GM12878 (cell line): ENCODE measurements at regions not wholly inside any gene's neighbourhood (a gene's known extent, or its start where the extent isn't known, plus 50 kb on each side); places are given as distances from the start of the nearest gene placed in this dataset.

Experiments
- ATAC-seq: fragments of 200-7000 bp; cut with Tn5 transposase; 3 replicates; pipeline ENCODE4 v1.9.1; 2020; ENCODE audit warnings: mild to moderate bottlenecking, moderate library complexity
- BruUV-seq: library from RNA; stranded (reverse); fragments of 400-500 nt; replicated peaks from 2 replicates; lab custom pipeline; 2021; lab: Mats Ljungman, UMichigan
- CTCF ChIA-PET: fragments of 300-600 bp; sonication (Branson Sonifier 250); formaldehyde crosslinking; extraction: SDS; loops from one replicate; lab custom pipeline; 2021; ENCODE audit warnings: inconsistent platforms; lab: Yijun Ruan, JAX
- POLR2A ChIA-PET: fragments of 350-600 bp; formaldehyde crosslinking; extraction: SDS; loops from one replicate; lab custom pipeline; 2021; ENCODE audit warnings: inconsistent platforms; lab: Charles Lee
- RAD21 ChIA-PET: fragments of 300-600 bp; sonication (Branson Sonifier 250); formaldehyde crosslinking; loops from one replicate; lab custom pipeline; 2023; ENCODE audit warnings: antibody characterized with exemption; ENCODE audit not compliant: unreplicated experiment; lab: Charles Lee
- SMC1A ChIA-PET: fragments of 300-600 bp; sonication (Branson Sonifier 250); formaldehyde crosslinking; loops from one replicate; lab custom pipeline; 2023; ENCODE audit not compliant: unreplicated experiment, uncharacterized antibody; lab: Charles Lee
- DNase-seq: peaks from one replicate; pipeline ENCODE4 v3.0.0-alpha.2; 2011; ENCODE audit warnings: low read depth, low spot score
- FAIRE-seq: peaks from 3 replicates; lab custom pipeline; 2011; peaks lifted over from hg19 to GRCh38; lab: Jason Lieb, UNC
- H2AFZ ChIP-seq: 2 replicates; pipeline ENCODE4 v1.6.0; 2011; ENCODE audit warnings: low read depth, low read length, control low read depth; ENCODE audit not compliant: control insufficient read depth
- H3K27ac ChIP-seq: 2 replicates; pipeline ENCODE4 v1.5.1; 2011; ENCODE audit warnings: control low read depth; ENCODE audit not compliant: control insufficient read depth, insufficient read depth
- H3K27me3 ChIP-seq, 2 experiments: replicated peaks in 1 of 2; 2 replicates each; pipeline versions ENCODE4 v1.6.0 to v1.6.1; 2011; ENCODE audit warnings: low read length in 1 of 2; ENCODE audit not compliant: control insufficient read depth in 2 of 2, insufficient read depth in 2 of 2
- H3K36me3 ChIP-seq, 2 experiments: 2 replicates each; pipeline ENCODE4 v1.5.1; 2011; ENCODE audit warnings: low read length in 1 of 2; ENCODE audit not compliant: control insufficient read depth in 2 of 2, insufficient read depth in 2 of 2
- H3K4me1 ChIP-seq: 2 replicates; pipeline ENCODE4 v1.6.1; 2011; ENCODE audit warnings: mild to moderate bottlenecking, low read length, moderate library complexity, mixed read lengths; ENCODE audit not compliant: control insufficient read depth, insufficient read depth
- H3K4me2 ChIP-seq: 2 replicates; pipeline ENCODE4 v1.6.0; 2011; ENCODE audit warnings: control low read depth; ENCODE audit not compliant: control insufficient read depth, insufficient read depth
- H3K4me3 ChIP-seq: fragments of 200-600 bp; sonication (generic); 2 replicates; pipeline ENCODE4 v1.5.1; 2016
- H3K79me2 ChIP-seq: 2 replicates; pipeline ENCODE4 v1.6.0; 2011; ENCODE audit warnings: low read length; ENCODE audit not compliant: control insufficient read depth, insufficient read depth
- H3K9ac ChIP-seq: 2 replicates; pipeline ENCODE4 v1.8.0; 2011; ENCODE audit warnings: low read length, control low read depth, mixed read lengths; ENCODE audit not compliant: control insufficient read depth, insufficient read depth
- H3K9me3 ChIP-seq: replicated peaks from 3 replicates; pipeline ENCODE4 v1.5.1; 2011; ENCODE audit warnings: mild to moderate bottlenecking, low read length; ENCODE audit not compliant: control insufficient read depth, insufficient read depth
- H4K20me1 ChIP-seq: 2 replicates; pipeline ENCODE4 v1.6.0; 2011; ENCODE audit not compliant: control insufficient read depth, insufficient read depth
- ASH2L ChIP-seq: fragments of 300-600, 200-600 bp; sonication (generic); IDR thresholded peaks from 2 replicates; pipeline ENCODE4 v1.6.1; 2017; ENCODE audit warnings: low read depth, mild to moderate bottlenecking, borderline replicate concordance
- ATF2 ChIP-seq: IDR thresholded peaks from 2 replicates; pipeline ENCODE4 v1.6.1; 2012; ENCODE audit warnings: low read length, inconsistent platforms
- GABPA ChIP-seq: IDR thresholded peaks from 2 replicates; pipeline ENCODE4 v1.6.1; 2014; ENCODE audit warnings: antibody characterized with exemption, low read depth, mild to moderate bottlenecking, inconsistent platforms
- HDAC2 ChIP-seq: fragments of 200-600 bp; sonication (generic); IDR thresholded peaks from 2 replicates; pipeline ENCODE4 v1.6.1; 2017
- KAT2A ChIP-seq: conservative IDR thresholded peaks from 2 replicates; pipeline ENCODE4 v1.6.1; 2011; ENCODE audit warnings: low read depth, low read length; ENCODE audit not compliant: control insufficient read depth
- MEF2A ChIP-seq: IDR thresholded peaks from 2 replicates; pipeline ENCODE4 v1.6.1; 2011; ENCODE audit warnings: low read depth, mild to moderate bottlenecking, low read length, moderate library complexity; ENCODE audit not compliant: insufficient read depth
- TAF1 ChIP-seq: IDR thresholded peaks from 2 replicates; pipeline ENCODE4 v1.6.1; 2011; ENCODE audit warnings: mild to moderate bottlenecking, low read depth, low read length, borderline replicate concordance
- TCF7 ChIP-seq: IDR thresholded peaks from 2 replicates; pipeline ENCODE4 v1.6.1; 2014; ENCODE audit warnings: antibody characterized with exemption, borderline replicate concordance
- ZBED1 ChIP-seq: IDR thresholded peaks from 2 replicates; pipeline ENCODE4 v1.6.1; 2016; ENCODE audit warnings: borderline replicate concordance
- ZNF274 ChIP-seq: IDR thresholded peaks from one replicate; pipeline ENCODE4 v1.8.0; 2011; ENCODE audit not compliant: insufficient read length, insufficient read depth
- ZNF592 ChIP-seq: fragments of 450-650 bp; IDR thresholded peaks from 2 replicates; pipeline ENCODE4 v1.6.1; 2017; ENCODE audit warnings: mild to moderate bottlenecking, moderate library complexity
- WGBS: methylation state at CpG from one replicate; pipeline ENCODE4 v1.1.6; 2016; ENCODE audit warnings: low lambda C conversion rate; ENCODE audit not compliant: insufficient replicate concordance, insufficient coverage; ENCODE audit errors: missing lambda C conversion rate; 5-methylcytosine and 5-hydroxymethylcytosine counted together
- in situ Hi-C: fragments of 300-500 bp; cut with MboI; formaldehyde crosslinking; loops from 9 replicates; pipeline ENCODE4 v1.14.3; 2018; ENCODE audit warnings: mixed read lengths
- intact Hi-C: fragments of 100-400 bp; cut with micrococcal nuclease; formaldehyde crosslinking; loops from one replicate; pipeline ENCODE4 v1.14.2; 2022; ENCODE audit not compliant: unreplicated experiment
- TF ChIP-seq, protein P1 (sequence below): fragments of 450-650 bp; IDR thresholded peaks from 2 replicates; pipeline ENCODE4 v1.6.1; 2017; ENCODE audit warnings: mild to moderate bottlenecking
- TF ChIP-seq, protein P2 (sequence below): fragments of 450-650 bp; IDR thresholded peaks from 2 replicates; pipeline ENCODE4 v1.6.1; 2017; ENCODE audit warnings: antibody characterized with exemption, mild to moderate bottlenecking, moderate library complexity

DNA sequence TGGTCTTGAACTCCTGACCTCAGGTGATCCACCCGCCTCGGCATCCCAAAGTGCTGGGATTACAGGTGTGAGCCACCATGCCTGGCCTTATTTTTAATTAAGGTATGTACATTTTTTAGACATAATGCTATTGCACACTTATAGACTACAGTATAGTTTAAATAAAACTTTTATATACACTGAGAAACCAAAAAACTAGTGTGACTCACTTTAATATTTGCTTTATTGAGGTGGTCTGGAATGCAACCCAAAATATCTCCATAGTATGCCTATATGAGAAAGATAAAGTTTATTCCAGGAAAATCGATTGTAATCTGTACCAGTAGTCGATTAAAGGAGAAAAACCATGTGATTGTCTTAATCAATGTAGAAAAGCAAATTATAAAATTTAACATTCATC lies 85.5 kb upstream of the ERRFI1 start:
- no peak for FAIRE-seq
- no TSS peak for BruUV-seq

More for the DNA sequence above, 85.5 kb upstream of the ERRFI1 start:
- no peaks in the 10 kb centered on the region for H3K27me3 ChIP-seq
- ChIA-PET POLR2A (no interaction called here), RAD21 (no interaction called here), CTCF (no interaction called here), SMC1A (no interaction called here)
- H3K4me1 ChIP-seq: no peaks in the 10 kb centered on the region
- no peak overlapping the region for H3K4me3 ChIP-seq
- H3K9ac ChIP-seq: no peak overlapping the region
- DNase-seq: no peak
- H3K36me3 ChIP-seq: no peaks in the 10 kb centered on the region
- no peaks in the 10 kb centered on the region for H3K79me2 ChIP-seq
- no peak overlapping the region for H3K4me2 ChIP-seq
- intact Hi-C loops: no loop called here
- no peak overlapping the region for H3K27ac ChIP-seq
- H2AFZ ChIP-seq: no peak overlapping the region
- H3K9me3 ChIP-seq: peaks cover 2% of the 10 kb centered on the region; the same call in 1 of the 3 replicates
- TF ChIP-seq TAF1 (no peak), TCF7 (no peak), ZNF592 (no peak), MEF2A (no peak), HDAC2 (no peak), KAT2A (no peak), ZBED1 (no peak), GABPA (no peak), ASH2L (no peak), ATF2 (no peak), ZNF274 (no peak)
- TF ChIP-seq, protein P1, sequence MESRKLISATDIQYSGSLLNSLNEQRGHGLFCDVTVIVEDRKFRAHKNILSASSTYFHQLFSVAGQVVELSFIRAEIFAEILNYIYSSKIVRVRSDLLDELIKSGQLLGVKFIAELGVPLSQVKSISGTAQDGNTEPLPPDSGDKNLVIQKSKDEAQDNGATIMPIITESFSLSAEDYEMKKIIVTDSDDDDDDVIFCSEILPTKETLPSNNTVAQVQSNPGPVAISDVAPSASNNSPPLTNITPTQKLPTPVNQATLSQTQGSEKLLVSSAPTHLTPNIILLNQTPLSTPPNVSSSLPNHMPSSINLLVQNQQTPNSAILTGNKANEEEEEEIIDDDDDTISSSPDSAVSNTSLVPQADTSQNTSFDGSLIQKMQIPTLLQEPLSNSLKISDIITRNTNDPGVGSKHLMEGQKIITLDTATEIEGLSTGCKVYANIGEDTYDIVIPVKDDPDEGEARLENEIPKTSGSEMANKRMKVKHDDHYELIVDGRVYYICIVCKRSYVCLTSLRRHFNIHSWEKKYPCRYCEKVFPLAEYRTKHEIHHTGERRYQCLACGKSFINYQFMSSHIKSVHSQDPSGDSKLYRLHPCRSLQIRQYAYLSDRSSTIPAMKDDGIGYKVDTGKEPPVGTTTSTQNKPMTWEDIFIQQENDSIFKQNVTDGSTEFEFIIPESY: no peak
- TF ChIP-seq, protein P2, sequence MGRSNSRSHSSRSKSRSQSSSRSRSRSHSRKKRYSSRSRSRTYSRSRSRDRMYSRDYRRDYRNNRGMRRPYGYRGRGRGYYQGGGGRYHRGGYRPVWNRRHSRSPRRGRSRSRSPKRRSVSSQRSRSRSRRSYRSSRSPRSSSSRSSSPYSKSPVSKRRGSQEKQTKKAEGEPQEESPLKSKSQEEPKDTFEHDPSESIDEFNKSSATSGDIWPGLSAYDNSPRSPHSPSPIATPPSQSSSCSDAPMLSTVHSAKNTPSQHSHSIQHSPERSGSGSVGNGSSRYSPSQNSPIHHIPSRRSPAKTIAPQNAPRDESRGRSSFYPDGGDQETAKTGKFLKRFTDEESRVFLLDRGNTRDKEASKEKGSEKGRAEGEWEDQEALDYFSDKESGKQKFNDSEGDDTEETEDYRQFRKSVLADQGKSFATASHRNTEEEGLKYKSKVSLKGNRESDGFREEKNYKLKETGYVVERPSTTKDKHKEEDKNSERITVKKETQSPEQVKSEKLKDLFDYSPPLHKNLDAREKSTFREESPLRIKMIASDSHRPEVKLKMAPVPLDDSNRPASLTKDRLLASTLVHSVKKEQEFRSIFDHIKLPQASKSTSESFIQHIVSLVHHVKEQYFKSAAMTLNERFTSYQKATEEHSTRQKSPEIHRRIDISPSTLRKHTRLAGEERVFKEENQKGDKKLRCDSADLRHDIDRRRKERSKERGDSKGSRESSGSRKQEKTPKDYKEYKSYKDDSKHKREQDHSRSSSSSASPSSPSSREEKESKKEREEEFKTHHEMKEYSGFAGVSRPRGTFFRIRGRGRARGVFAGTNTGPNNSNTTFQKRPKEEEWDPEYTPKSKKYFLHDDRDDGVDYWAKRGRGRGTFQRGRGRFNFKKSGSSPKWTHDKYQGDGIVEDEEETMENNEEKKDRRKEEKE: no peak
- no peak for ATAC-seq
- in situ Hi-C loops: no loop called here
- no peaks in the 10 kb centered on the region for H4K20me1 ChIP-seq
- 54% methylated on average over 4 of the region's 4 CpGs for WGBS
